Tibial nerve (tissue), 3 donors: ENCODE measurements at regions not wholly inside any gene's neighbourhood (a gene's known extent, or its start where the extent isn't known, plus 50 kb on each side); places are given as distances from the start of the nearest gene placed in this dataset.

ENCODE experiments used
- POLR2A ChIP-seq, 2 donors: fragments of 450-650 bp; IDR thresholded peaks; one replicate each; pipeline ENCODE4 v1.6.1; 2017; ENCODE audit warnings: antibody characterized with exemption in 2 of 2, mild to moderate bottlenecking in 2 of 2, moderate library complexity in 2 of 2
- TF ChIP-seq, protein P1 (sequence below), 5 experiments: fragments of 200-600 bp in 3 of 5; fragments of 450-650 bp in 2 of 5; sonication (generic) in 3 of 5; IDR thresholded peaks; one replicate each; pipeline ENCODE4 v1.5.1; 2016 to 2019; ENCODE audit warnings: antibody characterized with exemption in 5 of 5, mild to moderate bottlenecking in 3 of 5, moderate library complexity in 2 of 5

DNA sequence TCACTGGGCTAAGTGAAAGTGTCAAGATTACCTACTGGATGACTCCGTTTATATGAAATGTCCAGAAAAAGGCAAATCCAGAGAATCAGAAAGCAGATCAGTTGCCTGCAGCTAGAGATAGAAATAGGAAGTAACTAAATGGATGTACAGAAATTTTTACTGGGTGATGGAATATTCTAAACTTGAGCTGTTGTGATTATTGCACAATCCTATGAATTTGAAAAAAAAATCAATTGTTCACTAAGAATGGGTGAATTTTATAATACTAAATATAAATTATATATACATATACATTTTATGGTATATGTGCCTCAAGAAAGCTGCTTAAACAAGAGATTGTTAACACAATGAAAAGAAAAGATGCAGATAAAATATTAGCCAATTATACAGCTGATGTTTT lies 181.1 kb upstream of the C16orf82 start:
- TF ChIP-seq POLR2A (IDR thresholded peaks at IDR 0.05): no peak
- TF ChIP-seq, protein P1, sequence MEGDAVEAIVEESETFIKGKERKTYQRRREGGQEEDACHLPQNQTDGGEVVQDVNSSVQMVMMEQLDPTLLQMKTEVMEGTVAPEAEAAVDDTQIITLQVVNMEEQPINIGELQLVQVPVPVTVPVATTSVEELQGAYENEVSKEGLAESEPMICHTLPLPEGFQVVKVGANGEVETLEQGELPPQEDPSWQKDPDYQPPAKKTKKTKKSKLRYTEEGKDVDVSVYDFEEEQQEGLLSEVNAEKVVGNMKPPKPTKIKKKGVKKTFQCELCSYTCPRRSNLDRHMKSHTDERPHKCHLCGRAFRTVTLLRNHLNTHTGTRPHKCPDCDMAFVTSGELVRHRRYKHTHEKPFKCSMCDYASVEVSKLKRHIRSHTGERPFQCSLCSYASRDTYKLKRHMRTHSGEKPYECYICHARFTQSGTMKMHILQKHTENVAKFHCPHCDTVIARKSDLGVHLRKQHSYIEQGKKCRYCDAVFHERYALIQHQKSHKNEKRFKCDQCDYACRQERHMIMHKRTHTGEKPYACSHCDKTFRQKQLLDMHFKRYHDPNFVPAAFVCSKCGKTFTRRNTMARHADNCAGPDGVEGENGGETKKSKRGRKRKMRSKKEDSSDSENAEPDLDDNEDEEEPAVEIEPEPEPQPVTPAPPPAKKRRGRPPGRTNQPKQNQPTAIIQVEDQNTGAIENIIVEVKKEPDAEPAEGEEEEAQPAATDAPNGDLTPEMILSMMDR (IDR thresholded peaks at IDR 0.05): no peak
